MM.1S (cell line): ENCODE measurements at regions not wholly inside any gene's neighbourhood (a gene's known extent, or its start where the extent isn't known, plus 50 kb on each side); places are given as distances from the start of the nearest gene placed in this dataset.

ENCODE experiments used
- DNase-seq: peaks from one replicate; pipeline ENCODE4 v3.0.0-alpha.2; 2015
- H2AFZ ChIP-seq: fragments of 300-600 bp; sonication (generic); 2 replicates; pipeline ENCODE4 v1.6.0; 2016; ENCODE audit warnings: antibody characterized with exemption, low read length
- H3F3A ChIP-seq: fragments of 300-600 bp; sonication (generic); 2 replicates; pipeline ENCODE4 v1.6.1; 2016; ENCODE audit warnings: mild to moderate bottlenecking, antibody characterized with exemption, low read length, moderate library complexity, mixed read lengths; ENCODE audit not compliant: insufficient read depth
- H3K27ac ChIP-seq: fragments of 300-600 bp; sonication (generic); 2 replicates; pipeline ENCODE4 v1.5.1; 2016; ENCODE audit warnings: mild to moderate bottlenecking, low read length
- H3K27me3 ChIP-seq: fragments of 300-600 bp; sonication (generic); replicated peaks from 2 replicates; pipeline ENCODE4 v1.6.0; 2016; ENCODE audit warnings: low read length; ENCODE audit not compliant: insufficient read depth
- H3K36me3 ChIP-seq: fragments of 300-600 bp; sonication (generic); replicated peaks from 2 replicates; pipeline ENCODE4 v1.6.1; 2016; ENCODE audit warnings: mild to moderate bottlenecking, low read length, mixed read lengths; ENCODE audit not compliant: insufficient read depth
- H3K4me1 ChIP-seq: fragments of 300-600 bp; sonication (generic); 2 replicates; pipeline ENCODE4 v1.6.1; 2016; ENCODE audit warnings: low read length, mixed read lengths
- H3K4me2 ChIP-seq: fragments of 300-600 bp; sonication (generic); 2 replicates; pipeline ENCODE4 v1.6.0; 2016; ENCODE audit warnings: low read depth, low read length
- H3K4me3 ChIP-seq: fragments of 300-600 bp; sonication (generic); 2 replicates; pipeline ENCODE4 v1.5.1; 2016; ENCODE audit warnings: low read length, mixed read lengths
- H3K79me2 ChIP-seq: fragments of 300-600 bp; sonication (generic); 2 replicates; pipeline ENCODE4 v1.6.1; 2016; ENCODE audit warnings: mixed run types, low read length, mixed read lengths
- H3K9ac ChIP-seq: fragments of 300-600 bp; sonication (generic); 2 replicates; pipeline ENCODE4 v1.6.1; 2016; ENCODE audit warnings: low read length, mixed read lengths
- H3K9me2 ChIP-seq: fragments of 300-600 bp; sonication (generic); replicated peaks from 2 replicates; pipeline ENCODE4 v1.6.1; 2016; ENCODE audit warnings: mild to moderate bottlenecking, low read length, mixed read lengths; ENCODE audit not compliant: insufficient read depth
- H3K9me3 ChIP-seq: fragments of 300-600 bp; sonication (generic); replicated peaks from 2 replicates; pipeline ENCODE4 v1.6.1; 2016; ENCODE audit warnings: mild to moderate bottlenecking, low read length, mixed read lengths; ENCODE audit not compliant: insufficient read depth
- H4K20me1 ChIP-seq: fragments of 300-600 bp; sonication (generic); 2 replicates; pipeline ENCODE4 v1.6.1; 2016; ENCODE audit warnings: mild to moderate bottlenecking, low read length, moderate library complexity, mixed read lengths; ENCODE audit not compliant: insufficient read depth
- EZH2 ChIP-seq: fragments of 300-600 bp; sonication (generic); optimal IDR thresholded peaks from 2 replicates; pipeline ENCODE3; 2017; ENCODE audit warnings: low read depth, mild to moderate bottlenecking, antibody characterized with exemption, low read length, mixed read lengths
- EZH2phosphoT487 ChIP-seq: fragments of 300-600 bp; sonication (generic); IDR thresholded peaks from 2 replicates; pipeline ENCODE4 v1.6.1; 2018; ENCODE audit warnings: antibody characterized with exemption, low read length
- TF ChIP-seq, protein P1 (sequence below): fragments of 300-600 bp; sonication (generic); IDR thresholded peaks from 2 replicates; pipeline ENCODE4 v1.5.1; 2016; ENCODE audit warnings: antibody characterized with exemption, low read length, mixed read lengths

DNA sequence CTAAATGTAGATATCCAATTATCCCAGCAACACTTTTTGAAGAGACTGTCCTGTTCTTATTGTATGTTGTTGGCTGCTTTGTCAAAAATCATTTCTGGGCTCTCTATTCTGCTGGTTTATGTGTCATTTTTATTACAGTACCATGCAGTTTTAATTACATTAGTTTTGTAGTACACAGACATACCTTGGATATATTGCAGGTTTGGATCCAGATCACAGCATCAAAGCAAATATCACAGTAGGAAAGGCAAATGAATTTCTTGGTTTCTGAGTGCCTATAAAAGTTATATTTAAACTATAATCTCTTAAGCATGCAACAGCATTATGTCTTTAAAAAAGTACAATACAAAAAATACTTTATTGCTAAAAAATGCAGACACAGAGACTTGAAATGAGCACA lies 564.2 kb upstream of the MIR17HG start:
- no peak overlapping the region for H3K4me2 ChIP-seq
- no peaks in the 10 kb centered on the region for H3K9me3 ChIP-seq
- H3F3A ChIP-seq = no peaks in the 10 kb centered on the region
- no peaks in the 10 kb centered on the region for H4K20me1 ChIP-seq
- no peaks in the 10 kb centered on the region for H3K79me2 ChIP-seq
- H3K36me3 ChIP-seq = no peaks in the 10 kb centered on the region
- no peak overlapping the region for H2AFZ ChIP-seq
- no peak for TF ChIP-seq EZH2phosphoT487
- TF ChIP-seq, protein P1, sequence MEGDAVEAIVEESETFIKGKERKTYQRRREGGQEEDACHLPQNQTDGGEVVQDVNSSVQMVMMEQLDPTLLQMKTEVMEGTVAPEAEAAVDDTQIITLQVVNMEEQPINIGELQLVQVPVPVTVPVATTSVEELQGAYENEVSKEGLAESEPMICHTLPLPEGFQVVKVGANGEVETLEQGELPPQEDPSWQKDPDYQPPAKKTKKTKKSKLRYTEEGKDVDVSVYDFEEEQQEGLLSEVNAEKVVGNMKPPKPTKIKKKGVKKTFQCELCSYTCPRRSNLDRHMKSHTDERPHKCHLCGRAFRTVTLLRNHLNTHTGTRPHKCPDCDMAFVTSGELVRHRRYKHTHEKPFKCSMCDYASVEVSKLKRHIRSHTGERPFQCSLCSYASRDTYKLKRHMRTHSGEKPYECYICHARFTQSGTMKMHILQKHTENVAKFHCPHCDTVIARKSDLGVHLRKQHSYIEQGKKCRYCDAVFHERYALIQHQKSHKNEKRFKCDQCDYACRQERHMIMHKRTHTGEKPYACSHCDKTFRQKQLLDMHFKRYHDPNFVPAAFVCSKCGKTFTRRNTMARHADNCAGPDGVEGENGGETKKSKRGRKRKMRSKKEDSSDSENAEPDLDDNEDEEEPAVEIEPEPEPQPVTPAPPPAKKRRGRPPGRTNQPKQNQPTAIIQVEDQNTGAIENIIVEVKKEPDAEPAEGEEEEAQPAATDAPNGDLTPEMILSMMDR = no peak
- TF ChIP-seq EZH2 = no peak
- no peak overlapping the region for H3K27ac ChIP-seq
- DNase-seq = no peak
- H3K4me1 ChIP-seq = no peaks in the 10 kb centered on the region
- no peaks in the 10 kb centered on the region for H3K27me3 ChIP-seq
- H3K4me3 ChIP-seq = no peak overlapping the region
- H3K9me2 ChIP-seq = no peaks in the 10 kb centered on the region
- no peak overlapping the region for H3K9ac ChIP-seq

- no peaks in the 10 kb centered on the region for H4K20me1 ChIP-seq
- no peak overlapping the region for H3K9ac ChIP-seq
- H3K27ac ChIP-seq = no peak overlapping the region
- DNase-seq = no peak
- no peak overlapping the region for H3K4me3 ChIP-seq
- H3K4me2 ChIP-seq = no peak overlapping the region
- no peaks in the 10 kb centered on the region for H3K4me1 ChIP-seq
- no peak overlapping the region for H2AFZ ChIP-seq
- no peaks in the 10 kb centered on the region for H3K36me3 ChIP-seq
- H3K9me3 ChIP-seq = no peaks in the 10 kb centered on the region
- H3F3A ChIP-seq = no peaks in the 10 kb centered on the region
- TF ChIP-seq, protein P1 = no peak
- TF ChIP-seq EZH2 (no peak), EZH2phosphoT487 (no peak)
- no peaks in the 10 kb centered on the region for H3K9me2 ChIP-seq
- no peaks in the 10 kb centered on the region for H3K27me3 ChIP-seq
- no peaks in the 10 kb centered on the region for H3K79me2 ChIP-seq
Observed at GRCh38 chr13:90787007-90787406, 560.5 kb upstream of the MIR17HG start.

- Histone ChIP-seq H3K4me3 (no peak overlapping the region), H3K9me3 (no peaks in the 10 kb centered on the region), H3F3A (no peaks in the 10 kb centered on the region), H3K36me3 (no peaks in the 10 kb centered on the region), H3K4me1 (no peaks in the 10 kb centered on the region), H3K4me2 (no peak overlapping the region), H4K20me1 (no peaks in the 10 kb centered on the region), H3K27ac (no peak overlapping the region), H3K27me3 (no peaks in the 10 kb centered on the region), H2AFZ (no peak overlapping the region), H3K9me2 (no peaks in the 10 kb centered on the region), H3K79me2 (no peaks in the 10 kb centered on the region), H3K9ac (no peak overlapping the region)
- no peak for DNase-seq
- TF ChIP-seq EZH2 (no peak), EZH2phosphoT487 (no peak)
- TF ChIP-seq, protein P1 = no peak
Observed at GRCh38 chr13:90792335-90792734, 555.2 kb upstream of the MIR17HG start.
